M059J (cell line): ENCODE measurements at regions not wholly inside any gene's neighbourhood (a gene's known extent, or its start where the extent isn't known, plus 50 kb on each side); places are given as distances from the start of the nearest gene placed in this dataset.
"Not testable (repeated sequence)": the region's sequence is repeated elsewhere in the genome, so short reads cannot be mapped to it uniquely, and the experiment has no call there.

Experiments
- DNase-seq: peaks from one replicate; pipeline ENCODE4 v3.0.0-alpha.2; 2012; ENCODE audit warnings: low read depth

GRCh38 chr5:84961193-84961592, 576.5 kb upstream of the EDIL3 start:
- no peak for DNase-seq

DNA sequence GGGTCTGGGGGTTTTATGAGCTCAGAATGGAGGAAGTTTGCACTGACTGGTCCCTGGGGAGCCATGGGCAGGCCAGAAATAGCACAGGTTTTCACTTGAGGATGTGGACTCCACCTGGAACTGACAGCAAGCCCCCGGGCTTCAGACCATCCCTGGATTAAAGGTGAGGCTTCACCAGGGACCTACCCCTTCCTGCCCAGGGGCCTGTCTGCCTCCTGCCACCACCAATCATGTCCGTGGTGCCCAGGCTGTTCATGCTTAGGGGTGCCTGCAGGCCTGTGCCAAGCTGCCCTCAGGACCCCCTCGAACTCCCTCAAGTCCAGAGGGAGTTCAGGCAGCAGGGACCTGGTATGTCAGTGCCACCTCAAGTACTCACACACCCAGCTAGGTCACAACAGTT, 577.2 kb upstream of the EDIL3 start:
- DNase-seq = no peak

- no peak for DNase-seq
These were observed 598.4 kb upstream of the EDIL3 start for GRCh38 chr5:84983093-84983492.

DNA sequence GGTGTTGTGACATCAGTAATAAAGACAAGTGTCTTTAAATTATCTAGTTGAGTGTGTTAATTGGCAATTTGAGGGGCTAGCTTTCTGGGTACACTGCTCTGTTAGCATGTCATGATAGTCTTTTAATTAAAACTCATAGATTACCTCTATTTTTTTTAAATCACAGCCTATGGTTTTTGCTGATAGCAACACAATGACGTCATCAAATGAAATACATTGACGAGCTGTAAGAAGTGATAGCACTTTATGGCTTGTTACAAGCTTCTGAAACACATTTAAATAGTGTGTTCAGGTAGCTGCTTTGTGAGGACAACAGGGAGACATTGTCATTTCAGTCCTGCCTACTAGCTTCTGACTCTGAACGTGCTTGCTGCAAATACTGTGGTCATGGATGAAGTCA, 600.5 kb upstream of the EDIL3 start:
- no peak for DNase-seq

GRCh38 chr5:84986688-84987087, 602.0 kb upstream of the EDIL3 start:
- DNase-seq = no peak

DNA sequence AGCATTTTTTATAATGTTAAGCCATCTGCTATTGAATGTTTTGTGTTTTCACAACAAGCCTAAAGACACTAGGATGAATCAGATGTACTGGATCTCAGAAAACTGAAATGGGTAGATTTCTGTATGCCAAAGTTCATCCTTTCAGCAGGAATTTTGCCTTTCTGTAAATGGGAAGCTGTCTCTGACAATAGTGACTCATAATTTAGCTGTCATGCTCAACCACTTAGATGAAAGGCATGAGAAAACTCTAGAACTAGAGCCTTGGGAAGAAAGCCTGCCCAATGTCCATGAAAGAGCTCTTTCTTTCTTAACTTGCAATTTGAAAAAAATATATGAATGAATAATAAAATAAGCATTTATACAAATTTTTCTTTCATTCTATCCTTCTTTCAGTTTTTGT, 616.0 kb upstream of the EDIL3 start:
- DNase-seq = peak; percentile 42

DNA sequence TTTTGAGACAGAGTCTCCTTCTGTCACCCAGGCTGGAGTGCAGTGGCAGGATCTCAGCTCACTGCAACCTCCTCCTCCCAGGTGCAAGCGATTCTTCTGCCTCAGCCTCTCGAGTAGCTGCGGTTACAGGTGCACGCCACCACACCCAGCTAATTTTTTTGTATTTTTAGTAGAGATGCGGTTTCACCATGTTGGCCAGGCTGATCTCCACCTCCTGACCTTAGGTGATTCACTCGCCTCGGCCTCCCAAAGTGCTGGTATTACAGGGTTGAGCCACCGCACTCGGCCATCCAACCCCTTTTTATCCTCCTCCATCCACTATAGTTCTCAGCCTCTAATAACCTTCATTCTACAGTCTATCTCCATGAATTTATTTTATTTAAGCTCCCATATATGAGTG, 617.3 kb upstream of the EDIL3 start:
- not testable (repeated sequence) for DNase-seq

DNA sequence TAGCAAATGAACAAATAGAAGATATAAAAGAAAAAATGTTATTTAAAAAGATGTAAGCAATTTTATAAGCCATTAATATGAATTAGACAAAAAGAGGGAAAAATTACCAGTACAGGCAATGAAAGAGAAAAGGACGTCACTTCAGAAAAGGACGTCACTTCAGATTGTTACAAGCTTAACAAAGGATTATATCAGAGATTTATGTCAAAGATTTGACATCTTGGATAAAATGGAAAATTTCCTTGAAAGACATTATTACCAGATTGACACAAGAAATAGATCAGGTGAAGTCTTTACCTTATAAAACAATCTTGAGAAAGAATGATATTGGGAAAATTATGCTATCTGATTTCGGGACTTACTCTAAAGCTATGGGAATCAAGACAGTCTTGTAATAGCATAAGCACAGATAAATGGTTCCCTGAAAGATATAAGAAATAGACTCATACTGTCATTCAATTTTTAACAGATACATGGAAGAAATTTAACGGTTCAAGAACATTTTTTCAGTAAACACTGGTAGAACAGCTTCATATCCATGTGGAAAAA, 625.4 kb upstream of the EDIL3 start:
- no peak for DNase-seq

GRCh38 chr5:85017261-85017660, 632.6 kb upstream of the EDIL3 start:
- no peak for DNase-seq

DNA sequence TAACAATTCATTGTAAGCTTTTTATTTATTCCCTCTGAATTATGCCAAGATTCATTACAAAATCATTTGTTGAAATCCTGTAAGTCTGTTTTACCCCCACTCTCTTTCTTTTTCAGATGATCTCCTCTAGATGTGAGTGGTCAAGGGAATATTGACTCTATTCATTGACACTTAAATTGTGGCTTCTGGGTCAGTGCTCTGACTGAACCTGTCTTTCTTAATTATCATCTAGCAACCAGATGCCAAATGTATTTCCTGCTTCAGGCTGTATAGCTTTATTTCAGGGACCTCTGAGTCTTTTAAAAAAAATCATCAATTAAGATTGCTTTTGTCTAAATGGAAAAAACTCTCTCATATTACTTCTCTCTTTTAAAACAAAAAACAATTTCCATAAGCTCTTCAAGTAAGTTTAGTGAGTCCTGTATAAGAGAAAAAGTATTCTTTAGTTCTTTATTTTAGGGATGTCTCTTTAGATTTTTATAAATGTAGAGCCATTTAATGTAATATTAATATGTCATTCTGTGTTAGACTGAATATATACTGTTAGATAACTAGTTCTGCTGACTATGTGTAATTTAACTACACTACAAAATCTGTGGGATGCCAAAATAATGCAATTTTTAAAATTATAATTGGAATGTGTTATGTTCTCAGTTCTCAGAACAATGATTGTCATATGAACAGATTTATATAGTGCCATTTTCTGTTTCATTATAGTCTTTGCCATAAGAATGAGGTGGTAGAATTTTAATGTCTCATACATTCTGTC, 645.8 kb upstream of the EDIL3 start:
- DNase-seq = no peak

DNA sequence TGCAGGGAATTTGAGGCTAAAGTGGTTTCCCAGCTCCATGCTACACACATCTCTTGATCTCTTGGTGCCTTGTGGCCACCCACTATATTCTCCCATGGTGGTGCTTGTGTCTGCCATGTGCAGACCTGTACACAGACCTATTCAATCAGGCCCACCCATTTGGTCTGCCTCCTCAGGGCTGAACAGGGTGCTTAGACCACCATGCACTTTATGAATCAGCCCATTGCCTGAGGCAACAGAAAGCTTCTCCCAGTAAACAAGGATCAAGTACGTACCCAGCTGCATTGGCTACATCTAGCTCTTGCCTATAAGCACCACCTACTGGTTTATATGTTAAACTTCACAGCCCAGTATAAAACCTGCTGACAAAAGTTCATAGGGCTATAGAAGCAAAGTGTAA, 664.3 kb upstream of the EDIL3 start:
- peak; percentile 67 for DNase-seq

GRCh38 chr5:85052826-85053225, 668.1 kb upstream of the EDIL3 start:
- no peak for DNase-seq

- DNase-seq = no peak
These were observed 685.3 kb upstream of the EDIL3 start for GRCh38 chr5:85069659-85070640.

DNA sequence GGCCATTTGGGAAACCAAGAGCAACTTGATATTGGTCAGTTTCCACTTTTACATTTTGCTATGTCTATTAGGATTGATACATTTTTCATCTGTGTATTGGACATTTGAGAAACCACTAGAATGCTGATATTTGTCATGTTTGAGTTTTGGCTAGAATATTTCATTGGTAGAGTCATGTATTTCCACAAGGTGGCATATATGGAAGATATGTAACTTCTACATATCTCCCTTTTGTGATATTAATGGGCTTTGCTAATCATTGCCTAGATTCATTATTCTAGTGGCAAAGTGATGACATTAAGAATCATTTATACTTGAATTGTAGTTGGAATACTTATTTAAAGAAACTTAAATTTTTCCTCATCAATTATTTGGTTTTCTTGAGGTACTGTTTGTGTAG, 692.9 kb upstream of the EDIL3 start:
- no peak for DNase-seq

- peak; percentile 20 for DNase-seq
These were observed 711.7 kb upstream of the EDIL3 start for GRCh38 chr5:85096421-85096820.

DNA sequence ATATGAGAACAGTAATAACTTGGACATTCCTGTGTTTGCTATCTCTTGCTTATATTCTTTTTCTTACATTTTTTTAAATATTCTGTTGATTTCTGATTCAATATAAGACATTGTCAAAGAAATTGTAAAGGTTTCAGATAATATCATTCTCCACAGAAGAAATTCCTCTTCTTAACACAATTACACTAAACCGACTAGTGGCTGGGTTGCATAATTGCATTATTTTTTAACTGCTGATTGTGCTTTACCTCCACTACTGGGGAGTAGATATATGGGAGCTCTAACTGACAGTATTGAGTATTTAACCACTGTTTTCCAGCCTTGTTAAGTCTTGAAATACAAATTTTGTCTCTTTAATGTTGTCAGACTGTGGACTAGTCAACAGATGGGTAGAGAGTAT, 723.8 kb upstream of the EDIL3 start:
- DNase-seq = no peak

DNA sequence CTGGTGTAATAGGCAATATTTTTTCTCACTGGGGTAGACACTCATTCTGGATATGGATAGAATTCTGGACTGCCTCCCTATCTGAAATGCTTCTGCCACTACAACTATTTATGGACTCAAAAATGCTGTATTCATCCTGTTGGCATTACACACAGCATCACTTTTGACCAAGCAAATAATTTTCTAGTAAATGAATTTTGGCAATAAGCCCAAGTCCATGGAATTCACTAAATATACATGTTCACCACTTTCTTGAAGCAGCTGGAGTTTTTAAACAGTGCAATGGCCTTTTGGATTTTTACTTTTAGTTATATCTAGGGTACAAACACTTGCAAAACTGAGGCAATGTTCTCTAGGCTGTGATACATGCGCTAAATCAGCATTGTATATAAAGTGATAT, 724.9 kb upstream of the EDIL3 start:
- no peak for DNase-seq

GRCh38 chr5:85132269-85132668, 747.6 kb upstream of the EDIL3 start:
- peak; percentile 54 for DNase-seq

DNA sequence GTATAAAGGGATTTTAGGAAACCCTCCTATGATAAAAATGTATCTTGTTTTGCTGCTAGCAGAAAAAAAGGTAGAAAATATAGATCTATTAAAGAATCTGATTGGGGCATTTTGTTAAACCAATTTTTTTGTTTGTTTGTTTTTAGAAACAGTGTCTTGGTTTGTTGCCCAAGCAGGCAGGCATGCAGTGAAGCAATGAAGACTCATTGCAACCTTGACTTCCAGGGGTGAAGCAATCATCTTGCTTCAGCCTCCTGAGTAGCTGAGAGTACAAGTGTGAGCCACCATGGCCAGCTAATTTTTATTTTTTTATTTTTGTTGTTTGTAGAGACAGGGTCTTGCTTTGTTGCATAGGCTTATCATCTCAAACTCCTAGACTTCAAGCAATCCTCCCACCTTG, 755.8 kb upstream of the EDIL3 start:
- no peak for DNase-seq

GRCh38 chr5:85143138-85143537, 758.5 kb upstream of the EDIL3 start:
- DNase-seq = no peak

DNA sequence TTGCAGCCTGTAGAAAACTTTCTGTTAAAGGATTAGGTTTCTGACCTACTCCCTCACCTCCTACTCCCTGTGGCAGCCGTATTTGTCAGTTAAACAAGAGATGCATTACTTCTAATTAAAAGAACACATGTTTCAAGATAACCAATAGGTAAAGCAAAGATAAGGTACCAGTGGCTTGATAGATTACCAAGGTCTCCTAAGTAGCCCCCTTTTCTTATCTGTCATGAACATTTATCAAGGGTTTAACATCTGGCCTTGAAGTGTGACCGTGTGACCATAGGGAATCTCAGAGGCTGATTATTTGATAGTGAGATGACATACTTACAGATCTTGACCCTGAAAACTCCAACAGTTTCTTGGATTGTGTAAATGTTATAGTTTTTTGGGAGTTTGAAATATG, 764.0 kb upstream of the EDIL3 start:
- no peak for DNase-seq

- no peak for DNase-seq
These were observed 774.7 kb upstream of the EDIL3 start for GRCh38 chr5:85159395-85159794.

- no peak for DNase-seq
These were observed 783.8 kb upstream of the EDIL3 start for GRCh38 chr5:85168474-85168873.
